Kidney glomerular epithelial cell (primary cell): ENCODE measurements at regions not wholly inside any gene's neighbourhood (a gene's known extent, or its start where the extent isn't known, plus 50 kb on each side); places are given as distances from the start of the nearest gene placed in this dataset.

Experiments used
- DNase-seq: peaks from one replicate; lab custom pipeline; 2025; lab: John Stamatoyannopoulos, UW

- DNase-seq, result no peak
These were observed 53.2 kb upstream of the AMN1 start for GRCh38 chr12:31781894-31782540.

DNA sequence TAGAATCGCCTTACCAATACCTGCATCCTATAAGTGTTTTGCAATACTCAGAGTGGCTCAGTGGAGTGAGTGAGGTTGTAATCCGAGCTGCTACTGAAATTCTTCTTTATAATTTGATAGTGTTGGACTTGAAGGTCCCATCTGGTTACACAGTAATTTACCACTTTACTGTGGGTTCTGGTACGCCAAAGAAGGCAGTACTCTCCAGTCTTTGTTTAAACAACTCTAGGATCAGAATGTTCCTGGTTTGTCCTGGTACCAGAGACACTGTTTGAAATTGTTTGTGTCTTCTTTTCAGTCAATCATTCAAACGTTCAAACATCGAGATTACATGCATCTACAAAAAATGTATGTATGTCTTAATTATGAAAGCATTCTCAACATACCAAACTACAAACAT lies 51.3 kb upstream of the AMN1 start:
- no peak for DNase-seq

DNA sequence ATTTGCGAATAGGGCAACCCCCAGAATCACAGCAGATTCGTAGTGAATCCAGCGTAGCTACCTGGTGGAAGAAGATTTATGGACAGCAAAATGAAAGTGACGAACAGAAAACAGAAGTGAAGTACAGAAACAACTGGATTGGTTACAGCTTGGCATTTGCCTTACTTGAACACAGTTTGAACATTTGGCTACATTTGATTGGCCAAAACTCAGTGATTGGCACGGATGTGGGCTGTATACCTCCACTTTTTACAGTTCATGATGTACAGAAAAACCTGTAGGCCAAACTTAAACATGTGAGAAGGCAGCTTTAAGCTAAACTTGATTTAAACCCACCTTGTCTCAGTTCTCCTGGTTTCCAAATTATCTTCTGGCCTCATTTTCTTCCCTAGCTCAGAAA lies 49.9 kb upstream of the AMN1 start:
- no peak for DNase-seq
